ENCODE measurements at regions not wholly inside any gene's neighbourhood (a gene's known extent, or its start where the extent isn't known, plus 50 kb on each side); places are given as distances from the start of the nearest gene placed in this dataset.

DNA sequence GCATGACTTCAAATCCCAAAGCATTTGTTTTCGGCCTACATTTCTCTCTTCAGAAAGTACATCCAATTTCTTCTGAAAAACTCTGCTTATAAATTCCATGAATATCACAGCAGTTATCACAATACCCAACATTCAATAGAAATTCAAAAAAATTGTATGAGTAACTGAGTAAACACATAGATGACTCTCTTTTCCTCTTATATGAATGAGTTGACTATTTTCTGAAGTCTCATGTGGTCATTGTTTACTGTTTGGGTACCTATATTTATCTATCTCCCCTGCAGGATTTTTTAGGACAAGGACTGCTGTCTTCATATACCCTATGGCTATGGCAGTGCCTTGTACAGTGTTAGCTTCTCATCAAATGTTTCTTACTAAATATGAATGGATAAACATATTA lies 157.1 kb downstream of the HTR1A start:
- TF ChIP-seq, protein P1, sequence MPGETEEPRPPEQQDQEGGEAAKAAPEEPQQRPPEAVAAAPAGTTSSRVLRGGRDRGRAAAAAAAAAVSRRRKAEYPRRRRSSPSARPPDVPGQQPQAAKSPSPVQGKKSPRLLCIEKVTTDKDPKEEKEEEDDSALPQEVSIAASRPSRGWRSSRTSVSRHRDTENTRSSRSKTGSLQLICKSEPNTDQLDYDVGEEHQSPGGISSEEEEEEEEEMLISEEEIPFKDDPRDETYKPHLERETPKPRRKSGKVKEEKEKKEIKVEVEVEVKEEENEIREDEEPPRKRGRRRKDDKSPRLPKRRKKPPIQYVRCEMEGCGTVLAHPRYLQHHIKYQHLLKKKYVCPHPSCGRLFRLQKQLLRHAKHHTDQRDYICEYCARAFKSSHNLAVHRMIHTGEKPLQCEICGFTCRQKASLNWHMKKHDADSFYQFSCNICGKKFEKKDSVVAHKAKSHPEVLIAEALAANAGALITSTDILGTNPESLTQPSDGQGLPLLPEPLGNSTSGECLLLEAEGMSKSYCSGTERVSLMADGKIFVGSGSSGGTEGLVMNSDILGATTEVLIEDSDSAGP (CRISPR knock-in tag; IDR thresholded peaks at IDR 0.05): no peak
- TF ChIP-seq SMAD3 (CRISPR knock-in tag; conservative IDR thresholded peaks at IDR 0.05) (no peak), HMG20B (CRISPR knock-in tag; IDR thresholded peaks at IDR 0.05) (no peak), CREB1 (IDR thresholded peaks at IDR 0.05) (no peak), CREB1 (CRISPR knock-in tag; IDR thresholded peaks at IDR 0.05) (no peak), RBM25 (IDR thresholded peaks at IDR 0.05; ENCODE audit: low read depth, low read length, severe bottlenecking) (no peak), POLR2A (conservative IDR thresholded peaks at IDR 0.05) (no peak), PHF21A (IDR thresholded peaks at IDR 0.05; ENCODE audit: borderline replicate concordance, low read depth) (no peak), ZFPM2 (CRISPR knock-in tag; IDR thresholded peaks at IDR 0.05) (no peak), FOXK2 (conservative IDR thresholded peaks at IDR 0.05 in 1 of 2, IDR thresholded peaks at IDR 0.05 in 1 of 2; ENCODE audit: low read depth in 2 of 2) (no peak)
- TF ChIP-seq, protein P2, sequence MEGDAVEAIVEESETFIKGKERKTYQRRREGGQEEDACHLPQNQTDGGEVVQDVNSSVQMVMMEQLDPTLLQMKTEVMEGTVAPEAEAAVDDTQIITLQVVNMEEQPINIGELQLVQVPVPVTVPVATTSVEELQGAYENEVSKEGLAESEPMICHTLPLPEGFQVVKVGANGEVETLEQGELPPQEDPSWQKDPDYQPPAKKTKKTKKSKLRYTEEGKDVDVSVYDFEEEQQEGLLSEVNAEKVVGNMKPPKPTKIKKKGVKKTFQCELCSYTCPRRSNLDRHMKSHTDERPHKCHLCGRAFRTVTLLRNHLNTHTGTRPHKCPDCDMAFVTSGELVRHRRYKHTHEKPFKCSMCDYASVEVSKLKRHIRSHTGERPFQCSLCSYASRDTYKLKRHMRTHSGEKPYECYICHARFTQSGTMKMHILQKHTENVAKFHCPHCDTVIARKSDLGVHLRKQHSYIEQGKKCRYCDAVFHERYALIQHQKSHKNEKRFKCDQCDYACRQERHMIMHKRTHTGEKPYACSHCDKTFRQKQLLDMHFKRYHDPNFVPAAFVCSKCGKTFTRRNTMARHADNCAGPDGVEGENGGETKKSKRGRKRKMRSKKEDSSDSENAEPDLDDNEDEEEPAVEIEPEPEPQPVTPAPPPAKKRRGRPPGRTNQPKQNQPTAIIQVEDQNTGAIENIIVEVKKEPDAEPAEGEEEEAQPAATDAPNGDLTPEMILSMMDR (IDR thresholded peaks at IDR 0.05 in 2 of 3, conservative IDR thresholded peaks at IDR 0.05 in 1 of 3; ENCODE audit: insufficient read depth in 2 of 3, low read depth in 1 of 3, low read length in 3 of 3): no peak

Measured in K562 (cell line).